ENCODE measurements at regions not wholly inside any gene's neighbourhood (a gene's known extent, or its start where the extent isn't known, plus 50 kb on each side); places are given as distances from the start of the nearest gene placed in this dataset.

DNA sequence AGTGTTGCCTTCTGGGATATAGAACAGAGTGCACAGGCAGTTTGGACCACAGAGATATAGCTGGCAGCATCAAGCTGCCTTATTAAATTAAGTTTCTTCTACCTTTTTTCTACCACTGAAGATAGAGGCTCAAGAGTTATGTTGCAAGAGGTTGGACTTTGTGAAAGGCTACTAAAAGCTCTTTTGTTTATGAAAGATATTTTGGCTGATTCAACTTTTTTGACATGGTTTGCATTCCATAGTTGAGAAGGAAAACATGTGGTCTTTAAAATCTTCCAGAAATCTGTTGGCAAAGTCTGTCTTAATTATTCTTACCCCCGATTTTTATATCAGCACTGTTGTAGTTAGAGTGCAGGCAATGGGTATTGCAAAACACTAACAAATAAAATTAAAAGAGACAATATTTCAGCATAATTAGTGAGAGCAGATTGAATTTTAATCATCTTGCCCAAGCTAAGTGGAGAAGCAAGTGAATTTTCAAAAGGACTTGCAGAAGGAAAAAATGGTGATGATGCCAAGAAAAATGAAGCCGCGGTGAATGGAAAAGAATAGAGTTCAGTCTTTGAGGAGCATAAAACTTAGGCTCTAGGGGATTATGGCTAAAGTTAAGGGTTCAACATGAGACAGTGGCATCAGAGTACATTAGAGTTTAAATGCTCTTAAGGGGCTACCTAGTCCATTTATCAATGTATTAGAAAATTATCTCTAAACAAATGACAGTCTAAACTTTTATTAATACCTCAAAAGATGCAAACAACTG lies 450.9 kb upstream of the CNTNAP2 start:
- TF ChIP-seq RNF2 (IDR thresholded peaks at IDR 0.05; ENCODE audit: borderline replicate concordance, low read depth) (no peak), POLR2A (IDR thresholded peaks at IDR 0.05; ENCODE audit: low read length) (no peak), CEBPB (IDR thresholded peaks at IDR 0.05) (no peak), NFE2L2 (conservative IDR thresholded peaks at IDR 0.05; ENCODE audit: low read length) (no peak), BHLHE40 (IDR thresholded peaks at IDR 0.05; ENCODE audit: low read depth, low read length) (no peak), EP300 (IDR thresholded peaks at IDR 0.05) (no peak), HOXB5 (CRISPR knock-in tag; IDR thresholded peaks at IDR 0.05) (no peak), MYC (IDR thresholded peaks at IDR 0.05; ENCODE audit: borderline replicate concordance, low read length) (no peak)
- TF ChIP-seq, protein P1, sequence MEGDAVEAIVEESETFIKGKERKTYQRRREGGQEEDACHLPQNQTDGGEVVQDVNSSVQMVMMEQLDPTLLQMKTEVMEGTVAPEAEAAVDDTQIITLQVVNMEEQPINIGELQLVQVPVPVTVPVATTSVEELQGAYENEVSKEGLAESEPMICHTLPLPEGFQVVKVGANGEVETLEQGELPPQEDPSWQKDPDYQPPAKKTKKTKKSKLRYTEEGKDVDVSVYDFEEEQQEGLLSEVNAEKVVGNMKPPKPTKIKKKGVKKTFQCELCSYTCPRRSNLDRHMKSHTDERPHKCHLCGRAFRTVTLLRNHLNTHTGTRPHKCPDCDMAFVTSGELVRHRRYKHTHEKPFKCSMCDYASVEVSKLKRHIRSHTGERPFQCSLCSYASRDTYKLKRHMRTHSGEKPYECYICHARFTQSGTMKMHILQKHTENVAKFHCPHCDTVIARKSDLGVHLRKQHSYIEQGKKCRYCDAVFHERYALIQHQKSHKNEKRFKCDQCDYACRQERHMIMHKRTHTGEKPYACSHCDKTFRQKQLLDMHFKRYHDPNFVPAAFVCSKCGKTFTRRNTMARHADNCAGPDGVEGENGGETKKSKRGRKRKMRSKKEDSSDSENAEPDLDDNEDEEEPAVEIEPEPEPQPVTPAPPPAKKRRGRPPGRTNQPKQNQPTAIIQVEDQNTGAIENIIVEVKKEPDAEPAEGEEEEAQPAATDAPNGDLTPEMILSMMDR (IDR thresholded peaks at IDR 0.05): no peak
- TF ChIP-seq, protein P2, sequence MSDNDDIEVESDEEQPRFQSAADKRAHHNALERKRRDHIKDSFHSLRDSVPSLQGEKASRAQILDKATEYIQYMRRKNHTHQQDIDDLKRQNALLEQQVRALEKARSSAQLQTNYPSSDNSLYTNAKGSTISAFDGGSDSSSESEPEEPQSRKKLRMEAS (IDR thresholded peaks at IDR 0.05): no peak
- TF ChIP-seq, protein P3, sequence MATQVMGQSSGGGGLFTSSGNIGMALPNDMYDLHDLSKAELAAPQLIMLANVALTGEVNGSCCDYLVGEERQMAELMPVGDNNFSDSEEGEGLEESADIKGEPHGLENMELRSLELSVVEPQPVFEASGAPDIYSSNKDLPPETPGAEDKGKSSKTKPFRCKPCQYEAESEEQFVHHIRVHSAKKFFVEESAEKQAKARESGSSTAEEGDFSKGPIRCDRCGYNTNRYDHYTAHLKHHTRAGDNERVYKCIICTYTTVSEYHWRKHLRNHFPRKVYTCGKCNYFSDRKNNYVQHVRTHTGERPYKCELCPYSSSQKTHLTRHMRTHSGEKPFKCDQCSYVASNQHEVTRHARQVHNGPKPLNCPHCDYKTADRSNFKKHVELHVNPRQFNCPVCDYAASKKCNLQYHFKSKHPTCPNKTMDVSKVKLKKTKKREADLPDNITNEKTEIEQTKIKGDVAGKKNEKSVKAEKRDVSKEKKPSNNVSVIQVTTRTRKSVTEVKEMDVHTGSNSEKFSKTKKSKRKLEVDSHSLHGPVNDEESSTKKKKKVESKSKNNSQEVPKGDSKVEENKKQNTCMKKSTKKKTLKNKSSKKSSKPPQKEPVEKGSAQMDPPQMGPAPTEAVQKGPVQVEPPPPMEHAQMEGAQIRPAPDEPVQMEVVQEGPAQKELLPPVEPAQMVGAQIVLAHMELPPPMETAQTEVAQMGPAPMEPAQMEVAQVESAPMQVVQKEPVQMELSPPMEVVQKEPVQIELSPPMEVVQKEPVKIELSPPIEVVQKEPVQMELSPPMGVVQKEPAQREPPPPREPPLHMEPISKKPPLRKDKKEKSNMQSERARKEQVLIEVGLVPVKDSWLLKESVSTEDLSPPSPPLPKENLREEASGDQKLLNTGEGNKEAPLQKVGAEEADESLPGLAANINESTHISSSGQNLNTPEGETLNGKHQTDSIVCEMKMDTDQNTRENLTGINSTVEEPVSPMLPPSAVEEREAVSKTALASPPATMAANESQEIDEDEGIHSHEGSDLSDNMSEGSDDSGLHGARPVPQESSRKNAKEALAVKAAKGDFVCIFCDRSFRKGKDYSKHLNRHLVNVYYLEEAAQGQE (IDR thresholded peaks at IDR 0.05): no peak
- TF ChIP-seq, protein P4, sequence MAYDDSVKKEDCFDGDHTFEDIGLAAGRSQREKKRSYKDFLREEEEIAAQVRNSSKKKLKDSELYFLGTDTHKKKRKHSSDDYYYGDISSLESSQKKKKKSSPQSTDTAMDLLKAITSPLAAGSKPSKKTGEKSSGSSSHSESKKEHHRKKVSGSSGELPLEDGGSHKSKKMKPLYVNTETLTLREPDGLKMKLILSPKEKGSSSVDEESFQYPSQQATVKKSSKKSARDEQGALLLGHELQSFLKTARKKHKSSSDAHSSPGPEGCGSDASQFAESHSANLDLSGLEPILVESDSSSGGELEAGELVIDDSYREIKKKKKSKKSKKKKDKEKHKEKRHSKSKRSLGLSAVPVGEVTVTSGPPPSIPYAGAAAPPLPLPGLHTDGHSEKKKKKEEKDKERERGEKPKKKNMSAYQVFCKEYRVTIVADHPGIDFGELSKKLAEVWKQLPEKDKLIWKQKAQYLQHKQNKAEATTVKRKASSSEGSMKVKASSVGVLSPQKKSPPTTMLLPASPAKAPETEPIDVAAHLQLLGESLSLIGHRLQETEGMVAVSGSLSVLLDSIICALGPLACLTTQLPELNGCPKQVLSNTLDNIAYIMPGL (CRISPR knock-in tag; IDR thresholded peaks at IDR 0.05; ENCODE audit: borderline replicate concordance): no peak

Measured in A549 (cell line).